ENCODE measurements at regions not wholly inside any gene's neighbourhood (a gene's known extent, or its start where the extent isn't known, plus 50 kb on each side); places are given as distances from the start of the nearest gene placed in this dataset.

- Histone ChIP-seq H4K20me1 (ENCODE audit: insufficient read depth, low read length) (no peaks in the 10 kb centered on the region), H3K36me3 (ENCODE audit: insufficient read depth, low read length) (no peaks in the 10 kb centered on the region), H3K4me1 (ENCODE audit: insufficient read depth, low read length) (no peaks in the 10 kb centered on the region), H3K27me3 (ENCODE audit: insufficient read depth, low read length, poor library complexity) (no peaks in the 10 kb centered on the region), H3K9ac (ENCODE audit: low read depth, low read length) (no peak overlapping the region), H3K4me2 (ENCODE audit: insufficient read depth, low read length) (no peak overlapping the region), H3K79me2 (ENCODE audit: insufficient read depth, low read length) (no peaks in the 10 kb centered on the region), H2AFZ (ENCODE audit: low read depth, low read length) (no peak overlapping the region), H3K4me3 (ENCODE audit: low read depth in 1 of 2, low read length in 2 of 2) (no peak overlapping the region), H3K9me3 (ENCODE audit: insufficient read depth, low read length, severe bottlenecking) (no peaks in the 10 kb centered on the region), H3K27ac (ENCODE audit: low read length) (no peak overlapping the region)
- ATAC-seq (ENCODE audit: insufficient read depth, low read depth) (no peak), DNase-seq (no peak)
- no peak for TF ChIP-seq EZH2 (IDR thresholded peaks at IDR 0.05; ENCODE audit: borderline replicate concordance, low read depth, low read length, severe bottlenecking)
- TF ChIP-seq CTCF (IDR thresholded peaks at IDR 0.05; ENCODE audit: borderline replicate concordance, extremely low read depth, low read length, poor library complexity, severe bottlenecking), result no peak
Measured at GRCh38 chr3:70527026-70527425, 214.6 kb upstream of the MDFIC2 start.

GRCh38 chr3:70519913-70520659 is 207.6 kb upstream of the MDFIC2 start:
- Histone ChIP-seq H3K9ac (ENCODE audit: low read depth, low read length) (no peak overlapping the region), H4K20me1 (ENCODE audit: insufficient read depth, low read length) (no peaks in the 10 kb centered on the region), H3K4me2 (ENCODE audit: insufficient read depth, low read length) (no peak overlapping the region), H3K79me2 (ENCODE audit: insufficient read depth, low read length) (no peaks in the 10 kb centered on the region), H3K27me3 (ENCODE audit: insufficient read depth, low read length, poor library complexity) (peaks cover 6% of the 10 kb centered on the region), H3K9me3 (ENCODE audit: insufficient read depth, low read length, severe bottlenecking) (no peaks in the 10 kb centered on the region), H3K4me3 (ENCODE audit: low read depth in 1 of 2, low read length in 2 of 2) (no peak overlapping the region), H3K4me1 (ENCODE audit: insufficient read depth, low read length) (no peaks in the 10 kb centered on the region), H3K27ac (ENCODE audit: low read length) (no peak overlapping the region), H3K36me3 (ENCODE audit: insufficient read depth, low read length) (no peaks in the 10 kb centered on the region), H2AFZ (ENCODE audit: low read depth, low read length) (no peak overlapping the region)
- DNase-seq, result no peak
- TF ChIP-seq CTCF (IDR thresholded peaks at IDR 0.05; ENCODE audit: borderline replicate concordance, extremely low read depth, low read length, poor library complexity, severe bottlenecking), result no peak
- no peak for TF ChIP-seq EZH2 (IDR thresholded peaks at IDR 0.05; ENCODE audit: borderline replicate concordance, low read depth, low read length, severe bottlenecking)
- no peak for ATAC-seq (ENCODE audit: insufficient read depth, low read depth)

- Histone ChIP-seq H3K36me3 (ENCODE audit: insufficient read depth, low read length) (no peaks in the 10 kb centered on the region), H3K9me3 (ENCODE audit: insufficient read depth, low read length, severe bottlenecking) (no peaks in the 10 kb centered on the region), H3K4me2 (ENCODE audit: insufficient read depth, low read length) (no peak overlapping the region), H3K27ac (ENCODE audit: low read length) (no peak overlapping the region), H3K9ac (ENCODE audit: low read depth, low read length) (no peak overlapping the region), H3K4me1 (ENCODE audit: insufficient read depth, low read length) (no peaks in the 10 kb centered on the region), H4K20me1 (ENCODE audit: insufficient read depth, low read length) (no peaks in the 10 kb centered on the region), H3K79me2 (ENCODE audit: insufficient read depth, low read length) (no peaks in the 10 kb centered on the region), H3K27me3 (ENCODE audit: insufficient read depth, low read length, poor library complexity) (peaks cover 6% of the 10 kb centered on the region), H2AFZ (ENCODE audit: low read depth, low read length) (no peak overlapping the region), H3K4me3 (ENCODE audit: low read depth in 1 of 2, low read length in 2 of 2) (no peak overlapping the region)
- ATAC-seq (ENCODE audit: insufficient read depth, low read depth), result no peak
- no peak for TF ChIP-seq CTCF (IDR thresholded peaks at IDR 0.05; ENCODE audit: borderline replicate concordance, extremely low read depth, low read length, poor library complexity, severe bottlenecking)
- TF ChIP-seq EZH2 (IDR thresholded peaks at IDR 0.05; ENCODE audit: borderline replicate concordance, low read depth, low read length, severe bottlenecking), result no peak
- no peak for DNase-seq
Measured at GRCh38 chr3:70519026-70519425, 206.6 kb upstream of the MDFIC2 start.
